NT2/D1 (cell line): ENCODE measurements at regions not wholly inside any gene's neighbourhood (a gene's known extent, or its start where the extent isn't known, plus 50 kb on each side); places are given as distances from the start of the nearest gene placed in this dataset.

Experiments
- SUZ12 ChIP-seq: IDR thresholded peaks from 2 replicates; pipeline ENCODE4 v1.6.1; 2011; ENCODE audit not compliant: insufficient read length, insufficient read depth; ENCODE audit errors: extremely low read depth
- ZNF274 ChIP-seq: IDR thresholded peaks from 2 replicates; pipeline ENCODE4 v1.6.1; 2011; ENCODE audit warnings: mild to moderate bottlenecking, low read depth, low read length

DNA sequence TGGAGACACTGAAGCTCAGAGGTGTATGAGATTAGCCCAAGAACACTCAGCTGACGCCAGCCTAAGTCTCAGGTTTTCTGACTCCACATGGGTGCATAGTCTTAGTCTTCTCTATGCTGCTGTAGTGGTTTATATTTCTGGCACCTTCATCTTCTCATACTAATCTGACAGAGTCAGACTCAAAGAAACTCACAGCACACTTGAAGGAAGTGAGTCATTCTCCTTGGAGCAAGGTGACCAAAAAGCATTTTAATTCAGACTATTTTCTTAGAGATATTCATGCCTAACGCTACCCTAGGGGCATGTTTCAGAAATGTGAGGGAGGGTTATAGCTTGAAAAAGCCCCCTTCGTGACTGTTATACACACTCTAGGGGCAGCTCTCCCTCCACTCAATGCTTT is 775.3 kb upstream of the ARPP21 start:
- TF ChIP-seq ZNF274 (no peak), SUZ12 (no peak)
